ENCODE measurements at regions not wholly inside any gene's neighbourhood (a gene's known extent, or its start where the extent isn't known, plus 50 kb on each side); places are given as distances from the start of the nearest gene placed in this dataset.

- Histone ChIP-seq H3K9me3 (ENCODE audit: control insufficient read depth, low read length) (peaks cover 7% of the 10 kb centered on the region), H3K27ac (ENCODE audit: low read depth, low read length) (no peak overlapping the region), H3K9ac (ENCODE audit: extremely low read depth, low read length, poor library complexity, severe bottlenecking) (no peak overlapping the region), H3K36me3 (ENCODE audit: control insufficient read depth, insufficient read depth, low read length) (no peaks in the 10 kb centered on the region), H3K4me1 (ENCODE audit: control insufficient read depth, insufficient read depth, low read length) (peaks cover 5% of the 10 kb centered on the region), H3K27me3 (ENCODE audit: control insufficient read depth, insufficient read depth, low read length, poor library complexity, severe bottlenecking) (no peaks in the 10 kb centered on the region), H3K4me3 (ENCODE audit: low read length) (no peak overlapping the region)
- no peaks in the 10 kb centered on the region for H3K9me3 Mint-ChIP-seq
- H3K4me3 Mint-ChIP-seq: no peak overlapping the region
- TF ChIP-seq CTCF (conservative IDR thresholded peaks at IDR 0.05): no peak
- H3K4me1 Mint-ChIP-seq: peaks cover 41% of the 10 kb centered on the region
- H3K27ac Mint-ChIP-seq: peak overlapping the region; percentile 50
- no peaks in the 10 kb centered on the region for H3K27me3 Mint-ChIP-seq (ENCODE audit: insufficient read depth)
- 78 to 91% methylated on average over 4 to 6 of the region's 6 CpGs for WGBS, 2 experiments (ENCODE audit: insufficient coverage in 1 of 2, insufficient read length in 1 of 2)
- peaks cover 3% of the 10 kb centered on the region for H3K36me3 Mint-ChIP-seq (ENCODE audit: low read depth)
- no peak for DNase-seq
These were observed 58.3 kb upstream of the DTNA start for GRCh38 chr18:34651586-34652369.

GRCh38 chr18:34655131-34655530 lies 55.0 kb upstream of the DTNA start:
- H3K4me3 ChIP-seq (ENCODE audit: low read length): no peak overlapping the region
- Mint-ChIP-seq H3K4me1 (peaks cover 56% of the 10 kb centered on the region), H3K27ac (no peak overlapping the region), H3K4me3 (no peak overlapping the region), H3K36me3 (ENCODE audit: low read depth) (no peaks in the 10 kb centered on the region), H3K27me3 (ENCODE audit: insufficient read depth) (no peaks in the 10 kb centered on the region), H3K9me3 (no peaks in the 10 kb centered on the region)
- H3K27ac ChIP-seq (ENCODE audit: low read depth, low read length): no peak overlapping the region
- peaks cover 25% of the 10 kb centered on the region for H3K4me1 ChIP-seq (ENCODE audit: control insufficient read depth, insufficient read depth, low read length)
- 92% methylated on average over 2 of the region's 2 CpGs; no CpG with 5 or more reads in 1 of the 2 experiments for WGBS, 2 experiments (ENCODE audit: insufficient coverage in 1 of 2, insufficient read length in 1 of 2)
- no peaks in the 10 kb centered on the region for H3K36me3 ChIP-seq (ENCODE audit: control insufficient read depth, insufficient read depth, low read length)
- H3K27me3 ChIP-seq (ENCODE audit: control insufficient read depth, insufficient read depth, low read length, poor library complexity, severe bottlenecking): no peaks in the 10 kb centered on the region
- H3K9ac ChIP-seq (ENCODE audit: extremely low read depth, low read length, poor library complexity, severe bottlenecking): no peak overlapping the region
- DNase-seq: no peak
- no peaks in the 10 kb centered on the region for H3K9me3 ChIP-seq (ENCODE audit: control insufficient read depth, low read length)
- TF ChIP-seq CTCF (conservative IDR thresholded peaks at IDR 0.05): no peak

GRCh38 chr18:34657860-34658500 lies 52.1 kb upstream of the DTNA start:
- Mint-ChIP-seq H3K4me1 (peaks cover 61% of the 10 kb centered on the region), H3K27me3 (ENCODE audit: insufficient read depth) (no peaks in the 10 kb centered on the region)

More at GRCh38 chr18:34657860-34658500, 52.1 kb upstream of the DTNA start:
- H3K4me1 ChIP-seq (ENCODE audit: control insufficient read depth, insufficient read depth, low read length): peaks cover 34% of the 10 kb centered on the region
- Mint-ChIP-seq H3K9me3 (no peaks in the 10 kb centered on the region), H3K4me3 (no peak overlapping the region), H3K27ac (peak overlapping the region; percentile 90), H3K36me3 (ENCODE audit: low read depth) (peaks cover 2% of the 10 kb centered on the region)
- no peak for TF ChIP-seq CTCF (conservative IDR thresholded peaks at IDR 0.05)
- H3K27me3 ChIP-seq (ENCODE audit: control insufficient read depth, insufficient read depth, low read length, poor library complexity, severe bottlenecking): no peaks in the 10 kb centered on the region
- H3K27ac ChIP-seq (ENCODE audit: low read depth, low read length): no peak overlapping the region
- no peaks in the 10 kb centered on the region for H3K9me3 ChIP-seq (ENCODE audit: control insufficient read depth, low read length)
- 50 to 82% methylated on average over 1 to 4 of the region's 4 CpGs for whole genome bisulfite sequencing, 2 experiments (ENCODE audit: insufficient coverage in 1 of 2, insufficient read length in 1 of 2)
- H3K9ac ChIP-seq (ENCODE audit: extremely low read depth, low read length, poor library complexity, severe bottlenecking): peak overlapping the region; percentile 86
- H3K4me3 ChIP-seq (ENCODE audit: low read length): no peak overlapping the region
- H3K36me3 ChIP-seq (ENCODE audit: control insufficient read depth, insufficient read depth, low read length): no peaks in the 10 kb centered on the region
- no peak for DNase-seq
